RWPE1 (cell line): ENCODE measurements at regions not wholly inside any gene's neighbourhood (a gene's known extent, or its start where the extent isn't known, plus 50 kb on each side); places are given as distances from the start of the nearest gene placed in this dataset.
"Not testable (repeated sequence)": the region's sequence is repeated elsewhere in the genome, so short reads cannot be mapped to it uniquely, and the experiment has no call there.

Experiments
- CTCF ChIA-PET: fragments of 350-600 bp; sonication (Branson Sonifier 250); formaldehyde crosslinking; extraction: SDS; loops from one replicate; lab custom pipeline; 2021; lab: Yijun Ruan, JAX
- POLR2A ChIA-PET: fragments of 400-600 bp; formaldehyde crosslinking; extraction: SDS; loops from one replicate; lab custom pipeline; 2020; ENCODE audit warnings: antibody characterized with exemption; ENCODE audit not compliant: low non-redundant PET; lab: Yijun Ruan, JAX
- DNase-seq: peaks from one replicate; pipeline ENCODE4 v3.0.0; 2012; ENCODE audit warnings: low spot score
- H3K27ac ChIP-seq: fragments of 450-650 bp; 2 replicates; pipeline ENCODE4 v1.5.1; 2017
- CTCF ChIP-seq: fragments of 450-650 bp; conservative IDR thresholded peaks from 2 replicates; pipeline ENCODE4 v1.5.1; 2017; ENCODE audit warnings: low read depth, mild to moderate bottlenecking

DNA sequence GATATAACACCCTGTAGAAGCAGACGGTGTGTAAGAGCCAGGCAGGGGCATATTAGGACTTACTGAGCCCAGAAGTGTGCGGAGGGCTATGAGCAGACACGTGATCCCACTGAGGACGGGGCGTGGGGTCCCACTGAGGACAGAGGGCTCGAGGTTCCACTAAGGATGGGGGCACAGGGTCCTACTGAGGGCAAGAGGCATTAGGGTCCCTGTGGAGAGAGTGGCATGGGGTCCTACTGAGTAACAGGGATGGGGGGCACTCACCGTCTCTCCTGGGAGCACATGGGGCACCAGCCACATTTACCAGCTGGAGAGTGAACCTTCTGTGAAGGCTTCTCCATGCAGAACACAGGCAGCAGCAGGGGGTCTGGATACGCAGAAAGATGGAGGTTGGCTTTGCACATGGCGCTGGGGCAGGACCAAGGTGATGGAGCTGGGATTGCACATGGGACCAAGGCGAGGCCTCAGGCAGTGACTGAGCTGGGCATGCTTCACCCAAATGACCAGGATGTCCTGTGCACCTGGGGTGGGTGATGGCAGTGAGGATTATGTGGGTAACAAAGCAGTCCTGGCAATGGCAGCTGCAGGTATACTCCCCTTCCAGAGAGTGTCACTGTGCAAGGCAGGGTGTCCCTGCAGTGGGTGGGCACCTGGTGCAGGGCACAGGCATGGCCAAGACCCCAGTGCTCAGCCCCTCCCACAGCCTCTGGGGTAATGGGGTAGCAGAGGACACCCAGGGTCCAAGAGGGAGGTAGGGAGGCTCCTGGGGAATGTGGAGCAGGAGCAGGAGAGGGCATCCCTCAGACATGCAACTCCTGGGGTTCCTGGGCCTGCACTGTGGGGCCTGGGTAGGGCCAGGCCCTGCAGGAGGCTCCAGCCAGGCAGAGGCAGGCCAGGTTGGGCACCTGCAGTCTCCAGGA, 278.1 kb downstream of the TCERG1L start:
- TF ChIP-seq CTCF: no peak
- CTCF ChIA-PET: no interaction called here
- H3K27ac ChIP-seq: no peak overlapping the region
- POLR2A ChIA-PET: no interaction called here
- DNase-seq: no peak

DNA sequence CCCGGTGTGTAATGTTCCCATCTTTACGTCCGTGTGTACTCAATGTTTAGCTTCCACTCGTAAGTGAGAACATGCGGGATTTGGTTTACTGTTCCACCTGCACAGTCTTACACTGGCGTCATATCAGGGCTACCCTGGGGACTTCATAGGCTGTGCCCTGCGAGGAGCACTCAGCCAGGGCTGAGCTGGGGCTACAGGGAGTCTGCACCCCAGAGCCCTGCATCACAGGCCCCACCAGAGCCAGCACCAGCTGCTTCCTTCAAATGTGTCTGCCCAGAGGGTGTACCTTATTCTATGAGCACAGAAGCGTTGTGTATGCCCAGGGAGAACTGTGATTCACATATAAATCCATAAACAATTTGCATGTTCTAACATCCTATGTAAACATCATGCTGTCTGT, 277.1 kb downstream of the TCERG1L start:
- CTCF ChIA-PET: no interaction called here
- POLR2A ChIA-PET: no interaction called here
- no peak overlapping the region for H3K27ac ChIP-seq
- no peak for DNase-seq
- TF ChIP-seq CTCF: no peak

- TF ChIP-seq CTCF: no peak
- DNase-seq: peak; percentile 26
- CTCF ChIA-PET: no interaction called here
- no peak overlapping the region for H3K27ac ChIP-seq
- POLR2A ChIA-PET: no interaction called here
Measured at GRCh38 chr10:131035779-131036178, 275.7 kb downstream of the TCERG1L start.

- TF ChIP-seq CTCF: no peak
- ChIA-PET CTCF (interaction anchor here (0.6 kb wide), 1 partner anchor 99 kb away, joined by 4 read pairs; no protein-coding TSS in a partner anchor), POLR2A (no interaction called here)
- no peak overlapping the region for H3K27ac ChIP-seq
- DNase-seq: no peak
Measured at GRCh38 chr10:131038056-131038455, 273.5 kb downstream of the TCERG1L start.

DNA sequence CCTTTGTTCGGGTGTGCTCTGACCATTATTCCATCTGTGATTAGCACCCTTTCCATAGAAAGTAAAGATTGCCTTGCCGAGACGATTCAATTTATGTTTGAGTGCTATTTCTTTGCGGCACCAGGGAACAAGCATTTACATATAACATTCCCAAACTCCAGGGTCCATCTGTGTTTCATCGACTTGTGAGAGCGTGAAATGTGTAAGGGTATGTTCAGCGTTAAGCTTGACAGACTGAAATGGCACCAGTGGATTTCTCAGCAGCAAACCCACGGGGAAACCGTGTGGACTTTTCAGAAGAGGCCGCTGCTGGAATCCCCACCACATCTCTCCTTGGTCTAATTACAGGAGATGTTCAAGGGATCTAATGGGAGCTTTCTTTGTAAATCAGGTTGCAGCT, 270.5 kb downstream of the TCERG1L start:
- CTCF ChIA-PET: no interaction called here
- H3K27ac ChIP-seq: no peak overlapping the region
- POLR2A ChIA-PET: no interaction called here
- no peak for TF ChIP-seq CTCF
- no peak for DNase-seq

GRCh38 chr10:131041441-131041840, 270.1 kb downstream of the TCERG1L start:
- H3K27ac ChIP-seq: no peak overlapping the region
- DNase-seq: no peak
- CTCF ChIA-PET: interaction anchor here (0.6 kb wide), 1 partner anchor 13 kb away, joined by 3 read pairs; no protein-coding TSS in a partner anchor
- POLR2A ChIA-PET: no interaction called here
- TF ChIP-seq CTCF: no peak

- not testable (repeated sequence) for H3K27ac ChIP-seq, DNase-seq
Measured at GRCh38 chr10:131042015-131042414, 269.5 kb downstream of the TCERG1L start.

More at GRCh38 chr10:131042015-131042414, 269.5 kb downstream of the TCERG1L start:
- CTCF ChIA-PET: interaction anchor here (0.6 kb wide), 1 partner anchor 13 kb away, joined by 3 read pairs; no protein-coding TSS in a partner anchor
- POLR2A ChIA-PET: not testable (repeated sequence)
